Mesothelial cell of epicardium (in vitro differentiated cells): ENCODE measurements at regions not wholly inside any gene's neighbourhood (a gene's known extent, or its start where the extent isn't known, plus 50 kb on each side); places are given as distances from the start of the nearest gene placed in this dataset.
A peak's percentile ranks its signal among the peaks of the same experiment; 100 is the strongest.

Experiments
- DNase-seq, 2 experiments: peaks; one replicate each; pipeline ENCODE4 v3.0.0; 2021; ENCODE audit warnings: low spot score in 2 of 2; ENCODE audit not compliant: unreplicated experiment in 2 of 2
- H3K27ac Mint-ChIP-seq: 2 replicates; pipeline ENCODE4 v1.8.0; 2021; ENCODE audit warnings: mixed read lengths
- H3K27me3 Mint-ChIP-seq: 2 replicates; pipeline ENCODE4 v1.8.0; 2021; ENCODE audit warnings: low read depth, mixed read lengths
- H3K36me3 Mint-ChIP-seq: 2 replicates; pipeline ENCODE4 v1.8.0; 2021; ENCODE audit warnings: mixed read lengths
- H3K4me1 Mint-ChIP-seq: 2 replicates; pipeline ENCODE4 v1.8.0; 2021; ENCODE audit warnings: mixed read lengths
- H3K4me3 Mint-ChIP-seq: 2 replicates; pipeline ENCODE4 v1.8.0; 2021; ENCODE audit warnings: mild to moderate bottlenecking, moderate library complexity, mixed read lengths
- H3K9me3 Mint-ChIP-seq: 2 replicates; pipeline ENCODE4 v1.8.0; 2021; ENCODE audit warnings: mixed read lengths
- TF ChIP-seq, protein P1 (sequence below): fragments of 200-600 bp; sonication (generic); IDR thresholded peaks from one replicate; pipeline ENCODE4 v1.5.0; 2021; ENCODE audit warnings: antibody characterized with exemption; ENCODE audit not compliant: unreplicated experiment

- no peaks in the 10 kb centered on the region for H3K36me3 Mint-ChIP-seq
- no peak overlapping the region for H3K4me3 Mint-ChIP-seq
- no peak overlapping the region for H3K27ac Mint-ChIP-seq
- DNase-seq, result no peak
- TF ChIP-seq, protein P1, sequence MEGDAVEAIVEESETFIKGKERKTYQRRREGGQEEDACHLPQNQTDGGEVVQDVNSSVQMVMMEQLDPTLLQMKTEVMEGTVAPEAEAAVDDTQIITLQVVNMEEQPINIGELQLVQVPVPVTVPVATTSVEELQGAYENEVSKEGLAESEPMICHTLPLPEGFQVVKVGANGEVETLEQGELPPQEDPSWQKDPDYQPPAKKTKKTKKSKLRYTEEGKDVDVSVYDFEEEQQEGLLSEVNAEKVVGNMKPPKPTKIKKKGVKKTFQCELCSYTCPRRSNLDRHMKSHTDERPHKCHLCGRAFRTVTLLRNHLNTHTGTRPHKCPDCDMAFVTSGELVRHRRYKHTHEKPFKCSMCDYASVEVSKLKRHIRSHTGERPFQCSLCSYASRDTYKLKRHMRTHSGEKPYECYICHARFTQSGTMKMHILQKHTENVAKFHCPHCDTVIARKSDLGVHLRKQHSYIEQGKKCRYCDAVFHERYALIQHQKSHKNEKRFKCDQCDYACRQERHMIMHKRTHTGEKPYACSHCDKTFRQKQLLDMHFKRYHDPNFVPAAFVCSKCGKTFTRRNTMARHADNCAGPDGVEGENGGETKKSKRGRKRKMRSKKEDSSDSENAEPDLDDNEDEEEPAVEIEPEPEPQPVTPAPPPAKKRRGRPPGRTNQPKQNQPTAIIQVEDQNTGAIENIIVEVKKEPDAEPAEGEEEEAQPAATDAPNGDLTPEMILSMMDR, result no peak
- H3K4me1 Mint-ChIP-seq, result no peaks in the 10 kb centered on the region
- H3K27me3 Mint-ChIP-seq, result peaks cover 3% of the 10 kb centered on the region
- H3K9me3 Mint-ChIP-seq, result peaks cover 4% of the 10 kb centered on the region
Measured at GRCh38 chr7:112556633-112557032, 75.8 kb downstream of the LSMEM1 start.

GRCh38 chr7:112566442-112567324 lies 85.9 kb downstream of the LSMEM1 start:
- H3K4me3 Mint-ChIP-seq, result no peak overlapping the region
- H3K36me3 Mint-ChIP-seq, result no peaks in the 10 kb centered on the region
- H3K27ac Mint-ChIP-seq, result no peak overlapping the region
- H3K4me1 Mint-ChIP-seq, result peaks cover 1% of the 10 kb centered on the region
- TF ChIP-seq, protein P1, result no peak
- no peaks in the 10 kb centered on the region for H3K9me3 Mint-ChIP-seq
- peaks cover 7% of the 10 kb centered on the region for H3K27me3 Mint-ChIP-seq
- DNase-seq, result no peak

- Mint-ChIP-seq H3K27ac (no peak overlapping the region), H3K27me3 (peaks cover 7% of the 10 kb centered on the region)
Measured at GRCh38 chr7:112567388-112567787, 86.6 kb downstream of the LSMEM1 start.

GRCh38 chr7:112571852-112572607 lies 91.2 kb downstream of the LSMEM1 start:
- no peak for DNase-seq
- Mint-ChIP-seq H3K36me3 (no peaks in the 10 kb centered on the region), H3K27ac (peak overlapping the region; percentile 4), H3K4me3 (no peak overlapping the region), H3K27me3 (peaks cover 16% of the 10 kb centered on the region), H3K9me3 (peaks cover 10% of the 10 kb centered on the region), H3K4me1 (peaks cover 17% of the 10 kb centered on the region)
- TF ChIP-seq, protein P1, result no peak

More at GRCh38 chr7:112567388-112567787, 86.6 kb downstream of the LSMEM1 start:
- no peak for DNase-seq
- H3K4me3 Mint-ChIP-seq, result no peak overlapping the region
- H3K4me1 Mint-ChIP-seq, result peaks cover 7% of the 10 kb centered on the region
- no peaks in the 10 kb centered on the region for H3K9me3 Mint-ChIP-seq
- H3K36me3 Mint-ChIP-seq, result no peaks in the 10 kb centered on the region
- TF ChIP-seq, protein P1, result no peak

- Mint-ChIP-seq H3K9me3 (peaks cover 10% of the 10 kb centered on the region), H3K36me3 (no peaks in the 10 kb centered on the region), H3K4me1 (peaks cover 17% of the 10 kb centered on the region), H3K27me3 (peaks cover 16% of the 10 kb centered on the region), H3K4me3 (no peak overlapping the region), H3K27ac (peak overlapping the region; percentile 5)
- no peak for DNase-seq
- TF ChIP-seq, protein P1, result no peak
Measured at GRCh38 chr7:112572669-112573301, 92.0 kb downstream of the LSMEM1 start.
